H1 (cell line): ENCODE measurements at regions not wholly inside any gene's neighbourhood (a gene's known extent, or its start where the extent isn't known, plus 50 kb on each side); places are given as distances from the start of the nearest gene placed in this dataset.

ENCODE experiments used
- CTCF ChIA-PET: fragments of 300-600 bp; sonication (Branson Sonifier 250); formaldehyde crosslinking; loops from one replicate; lab custom pipeline; 2021; ENCODE audit not compliant: partially characterized antibody; lab: Charles Lee
- POLR2A ChIA-PET: fragments of 300-600 bp; sonication (Branson Sonifier 250); formaldehyde crosslinking; loops from one replicate; lab custom pipeline; 2021; ENCODE audit warnings: inconsistent platforms; ENCODE audit not compliant: partially characterized antibody; lab: Charles Lee
- DNase-seq, 2 experiments: peaks; one replicate each; pipeline versions ENCODE4 v3.0.0 to v3.0.0-alpha.2; 2010 to 2022; ENCODE audit warnings: low spot score in 2 of 2, low read depth in 1 of 2, mixed read lengths in 1 of 2
- FAIRE-seq: peaks from 2 replicates; lab custom pipeline; 2011; peaks lifted over from hg19 to GRCh38; lab: Jason Lieb, UNC
- H2AFZ ChIP-seq: 2 replicates; pipeline ENCODE4 v1.8.1; 2012; ENCODE audit warnings: low read length, inconsistent platforms
- H2AK5ac ChIP-seq: 2 replicates; pipeline ENCODE4 v1.6.1; 2013; ENCODE audit warnings: low read depth, low read length
- H2BK120ac ChIP-seq: replicated peaks from 2 replicates; pipeline ENCODE3; 2013; ENCODE audit warnings: low read depth, low read length, inconsistent platforms
- H2BK12ac ChIP-seq: 2 replicates; pipeline ENCODE4 v1.6.1; 2013; ENCODE audit warnings: low read depth, low read length
- H2BK15ac ChIP-seq: 2 replicates; pipeline ENCODE4 v1.6.1; 2013; ENCODE audit warnings: low read length
- H2BK20ac ChIP-seq: 2 replicates; pipeline ENCODE4 v1.6.1; 2013; ENCODE audit warnings: low read length
- H2BK5ac ChIP-seq: 2 replicates; pipeline ENCODE4 v1.6.1; 2013; ENCODE audit warnings: low read depth, low read length
- H3K14ac ChIP-seq: 2 replicates; pipeline ENCODE4 v1.6.1; 2013; ENCODE audit warnings: inconsistent platforms; ENCODE audit not compliant: insufficient read length
- H3K18ac ChIP-seq: 2 replicates; pipeline ENCODE4 v1.6.1; 2013; ENCODE audit warnings: low read length; ENCODE audit errors: extremely low read depth
- H3K23ac ChIP-seq: 2 replicates; pipeline ENCODE4 v1.6.1; 2013; ENCODE audit warnings: inconsistent platforms; ENCODE audit not compliant: insufficient read length
- H3K23me2 ChIP-seq: 2 replicates; pipeline ENCODE4 v1.6.1; 2013; ENCODE audit warnings: low read depth, low read length
- H3K27ac ChIP-seq: 2 replicates; pipeline ENCODE4 v1.6.1; 2011; ENCODE audit warnings: low read depth, low read length, inconsistent platforms
- H3K27me3 ChIP-seq, 4 experiments: replicated peaks in 1 of 4; 1 replicate in 1 of 4; 2 replicates in 3 of 4; pipeline versions ENCODE4 v1.6.1 to v1.8.1; 2011 to 2013; ENCODE audit warnings: low read length in 3 of 4, mild to moderate bottlenecking in 3 of 4, inconsistent platforms in 2 of 4, mixed read lengths in 2 of 4, moderate library complexity in 1 of 4; ENCODE audit not compliant: control insufficient read depth in 3 of 4, insufficient read depth in 3 of 4; ENCODE audit errors: extremely low read depth in 1 of 4
- H3K36me3 ChIP-seq, 4 experiments: 2 replicates each; pipeline versions ENCODE4 v1.6.1 to v1.8.1; 2011 to 2013; ENCODE audit warnings: mild to moderate bottlenecking in 4 of 4, low read length in 3 of 4, moderate library complexity in 2 of 4, control low read depth in 1 of 4, inconsistent platforms in 1 of 4; ENCODE audit not compliant: insufficient read depth in 4 of 4, control insufficient read depth in 2 of 4
- H3K4ac ChIP-seq: replicated peaks from 2 replicates; pipeline ENCODE3; 2013; ENCODE audit warnings: low read length, low read depth, mixed read lengths, inconsistent platforms; ENCODE audit not compliant: insufficient read length
- H3K4me1 ChIP-seq, 4 experiments: replicated peaks in 1 of 4; 1 replicate in 1 of 4; 2 replicates in 3 of 4; pipeline versions ENCODE4 v1.6.1 to v1.8.1; 2011 to 2013; ENCODE audit warnings: low read length in 3 of 4, inconsistent platforms in 2 of 4, mixed read lengths in 1 of 4; ENCODE audit not compliant: insufficient read depth in 4 of 4, control insufficient read depth in 3 of 4
- H3K4me2 ChIP-seq, 2 experiments: 2 replicates each; pipeline versions ENCODE4 v1.6.1 to v1.8.1; 2011 to 2013; ENCODE audit warnings: low read depth in 2 of 2, low read length in 2 of 2, control low read depth in 1 of 2, inconsistent platforms in 1 of 2, mild to moderate bottlenecking in 1 of 2; ENCODE audit not compliant: insufficient read depth in 1 of 2
- H3K4me3 ChIP-seq, 4 experiments: fragments of 200-600, 300-600 bp in 1 of 4; sonication (generic), shearing (Covaris generic), sonication (Bioruptor Twin) in 1 of 4; 2 replicates each; pipeline versions ENCODE4 v1.5.1 to v1.8.1; 2011 to 2016; ENCODE audit warnings: low read length in 4 of 4, low read depth in 3 of 4, control low read depth in 2 of 4, inconsistent platforms in 2 of 4, mild to moderate bottlenecking in 2 of 4, mixed read lengths in 1 of 4, moderate library complexity in 1 of 4; ENCODE audit not compliant: insufficient read depth in 2 of 4; ENCODE audit errors: extremely low read depth in 1 of 4
- H3K56ac ChIP-seq: replicated peaks from 2 replicates; pipeline ENCODE3; 2013; ENCODE audit warnings: low read depth, mild to moderate bottlenecking, mixed read lengths, low read length, inconsistent platforms; ENCODE audit not compliant: insufficient read length
- H3K79me1 ChIP-seq: 2 replicates; pipeline ENCODE4 v1.6.1; 2013; ENCODE audit warnings: low read depth, low read length, control low read depth
- H3K79me2 ChIP-seq, 2 experiments: 2 replicates each; pipeline versions ENCODE4 v1.6.1 to v1.8.1; 2012 to 2013; ENCODE audit warnings: low read length in 2 of 2, mild to moderate bottlenecking in 2 of 2, inconsistent platforms in 1 of 2; ENCODE audit not compliant: insufficient read depth in 2 of 2, control insufficient read depth in 1 of 2
- H3K9ac ChIP-seq, 4 experiments: replicated peaks in 1 of 4; 1 replicate in 1 of 4; 2 replicates in 3 of 4; pipeline versions ENCODE4 v1.6.1 to v1.8.1; 2011 to 2013; ENCODE audit warnings: low read depth in 3 of 4, low read length in 3 of 4, control low read depth in 2 of 4, mild to moderate bottlenecking in 2 of 4, moderate library complexity in 2 of 4, inconsistent platforms in 1 of 4; ENCODE audit errors: extremely low read depth in 1 of 4
- H3K9me3 ChIP-seq, 2 experiments: 2 replicates each; pipeline versions ENCODE4 v1.6.1 to v1.8.1; 2012 to 2013; ENCODE audit warnings: mild to moderate bottlenecking in 2 of 2, moderate library complexity in 2 of 2, control low read depth in 1 of 2, inconsistent platforms in 1 of 2, low read depth in 1 of 2, low read length in 1 of 2, mixed read lengths in 1 of 2; ENCODE audit not compliant: insufficient read depth in 2 of 2
- H4K20me1 ChIP-seq, 2 experiments: replicated peaks in 1 of 2; 2 replicates each; pipeline versions ENCODE3 to v1.8.1; 2011 to 2013; ENCODE audit warnings: inconsistent platforms in 2 of 2, low read length in 2 of 2, mild to moderate bottlenecking in 1 of 2; ENCODE audit not compliant: insufficient read depth in 2 of 2, control insufficient read depth in 1 of 2
- H4K5ac ChIP-seq: 2 replicates; pipeline ENCODE4 v1.6.1; 2013; ENCODE audit warnings: low read length, low read depth, mixed read lengths, inconsistent platforms; ENCODE audit not compliant: insufficient read length
- H4K8ac ChIP-seq: 2 replicates; pipeline ENCODE4 v1.8.0; 2013; ENCODE audit warnings: mild to moderate bottlenecking, moderate library complexity, low read length, inconsistent platforms; ENCODE audit not compliant: insufficient read depth; ENCODE audit errors: extremely low read depth
- H4K91ac ChIP-seq: replicated peaks from 2 replicates; pipeline ENCODE3; 2013; ENCODE audit warnings: low read length, mixed read lengths, inconsistent platforms; ENCODE audit not compliant: insufficient read length
- EZH2 ChIP-seq: fragments of 200-600 bp; sonication (generic); IDR thresholded peaks from 2 replicates; pipeline ENCODE4 v1.7.1; 2012; ENCODE audit warnings: low read depth, mild to moderate bottlenecking, moderate library complexity, low read length, inconsistent platforms; ENCODE audit not compliant: severe bottlenecking
- POLR2AphosphoS5 ChIP-seq: IDR thresholded peaks from 2 replicates; pipeline ENCODE4 v1.6.1; 2011; ENCODE audit warnings: low read depth, low read length
- SAP30 ChIP-seq: fragments of 300-600 bp; sonication (generic); IDR thresholded peaks from 2 replicates; pipeline ENCODE4 v1.7.1; 2012; ENCODE audit warnings: low read length, moderate library complexity, mild to moderate bottlenecking, inconsistent platforms; ENCODE audit not compliant: insufficient read depth, insufficient replicate concordance
- WGBS, 2 experiments: shearing (Covaris generic) in 1 of 2; methylation state at CpG; one replicate each; pipeline versions ENCODE4 v1.1.6 to v1.1.7; 2013 to 2015; ENCODE audit warnings: low lambda C conversion rate in 2 of 2, mixed read lengths in 2 of 2, inconsistent platforms in 1 of 2, low coverage in 1 of 2, missing lambda C conversion rate in 1 of 2; ENCODE audit not compliant: insufficient replicate concordance in 2 of 2, insufficient coverage in 1 of 2, insufficient read length in 1 of 2; ENCODE audit errors: extremely low coverage in 1 of 2, missing lambda C conversion rate in 1 of 2; 5-methylcytosine and 5-hydroxymethylcytosine counted together

DNA sequence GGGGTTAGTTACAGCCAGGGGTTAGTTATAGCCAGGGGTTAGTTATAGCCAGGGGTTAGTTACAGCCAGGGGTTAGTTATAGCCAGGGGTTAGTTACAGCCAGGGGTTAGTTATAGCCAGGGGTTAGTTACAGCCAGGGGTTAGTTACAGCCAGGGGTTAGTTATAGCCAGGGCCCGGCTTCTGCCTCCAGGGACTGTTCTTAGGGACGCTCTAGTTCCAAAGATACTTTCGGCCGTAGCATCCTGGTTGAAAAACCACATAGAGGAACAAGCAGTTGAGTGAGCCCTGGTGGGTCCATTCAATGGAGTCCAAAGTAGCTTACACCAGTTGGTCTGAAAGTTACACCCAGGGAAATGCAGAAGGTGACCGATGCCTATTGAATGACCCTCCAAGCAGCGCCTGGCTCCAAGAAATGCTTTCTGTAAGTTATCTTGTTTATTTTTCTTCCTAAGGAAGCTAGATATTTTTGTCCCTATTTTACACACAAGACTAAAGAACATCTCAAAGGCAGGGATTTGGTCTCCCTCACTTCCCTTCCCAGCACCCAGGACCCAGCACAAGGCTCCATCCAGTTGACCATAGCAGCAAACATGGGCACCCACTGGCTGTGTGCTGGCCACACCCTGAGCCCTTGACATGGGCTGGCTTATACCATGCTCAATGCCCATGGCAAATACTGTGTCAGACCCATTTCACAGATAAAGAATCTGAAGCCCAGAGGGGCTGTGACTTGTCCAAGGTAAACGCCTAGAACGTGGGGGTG is 49.7 kb upstream of the SHISAL1 start:
- Histone ChIP-seq H3K9me3 (no peaks in the 10 kb centered on the region), H2BK15ac (no peak overlapping the region), H4K20me1 (no peaks in the 10 kb centered on the region), H3K23ac (no peak overlapping the region), H2BK20ac (no peak overlapping the region), H3K4me3 (no peak overlapping the region), H3K14ac (no peak overlapping the region), H2BK5ac (no peak overlapping the region), H3K27me3 (no peaks in the 10 kb centered on the region), H2BK120ac (no peak overlapping the region), H3K79me1 (no peaks in the 10 kb centered on the region), H3K56ac (no peak overlapping the region), H2AFZ (no peak overlapping the region), H3K23me2 (no peaks in the 10 kb centered on the region), H3K4ac (no peak overlapping the region), H3K27ac (no peak overlapping the region), H4K5ac (no peak overlapping the region), H3K9ac (no peak overlapping the region), H2BK12ac (no peak overlapping the region), H4K8ac (no peak overlapping the region), H3K4me1 (no peaks in the 10 kb centered on the region; a peak in 2 of 7 replicates), H3K4me2 (no peak overlapping the region), H2AK5ac (no peak overlapping the region), H3K36me3 (no peaks in the 10 kb centered on the region), H3K18ac (no peak overlapping the region), H3K79me2 (no peaks in the 10 kb centered on the region), H4K91ac (no peak overlapping the region)
- FAIRE-seq (no peak), DNase-seq (no peak)
- ChIA-PET POLR2A (no interaction called here), CTCF (interaction anchor here (0.9 to 1.5 kb wide), 2 partner anchors 11 to 234 kb away, joined by 3 read pairs; no protein-coding TSS in a partner anchor)
- WGBS, 2 experiments: 94% methylated on average over 8 of the region's 8 CpGs; no CpG with 5 or more reads in 1 of the 2 experiments
- no peak for TF ChIP-seq SAP30
- TF ChIP-seq POLR2AphosphoS5: no peak
- TF ChIP-seq EZH2: no peak
